Thyroid gland (tissue), 4 donors: ENCODE measurements at regions not wholly inside any gene's neighbourhood (a gene's known extent, or its start where the extent isn't known, plus 50 kb on each side); places are given as distances from the start of the nearest gene placed in this dataset.

Source experiments
- DNase-seq, 2 donors: peaks; one replicate each; pipeline ENCODE4 v3.0.0-alpha.2; 2019
- H3K27ac ChIP-seq, 3 donors: fragments of 200-600 bp; sonication (generic); 1 replicate in 2 of 3; 2 replicates in 1 of 3; pipeline ENCODE4 v1.5.1; 2016 to 2019; ENCODE audit warnings: mild to moderate bottlenecking in 1 of 3, moderate library complexity in 1 of 3
- H3K27me3 ChIP-seq: fragments of 200-600 bp; sonication (generic); one replicate; pipeline ENCODE4 v1.5.1; 2019
- H3K36me3 ChIP-seq, 2 donors: fragments of 200-600 bp; sonication (generic); one replicate each; pipeline ENCODE4 v1.5.1; 2016 to 2019
- H3K4me1 ChIP-seq, 2 donors: fragments of 200-600 bp; sonication (generic); one replicate each; pipeline ENCODE4 v1.5.1; 2017 to 2019
- H3K4me3 ChIP-seq, 3 donors: fragments of 200-600 bp; sonication (generic); replicated peaks in 1 of 3; 1 replicate in 2 of 3; 2 replicates in 1 of 3; pipeline ENCODE4 v1.5.1; 2016; ENCODE audit warnings: mild to moderate bottlenecking in 1 of 3
- H3K9me3 ChIP-seq: fragments of 200-600 bp; sonication (generic); one replicate; pipeline ENCODE4 v1.5.1; 2017
- POLR2A ChIP-seq, 2 donors: fragments of 450-650 bp; IDR thresholded peaks; one replicate each; pipeline ENCODE4 v1.6.1; 2017; ENCODE audit warnings: antibody characterized with exemption in 2 of 2, mild to moderate bottlenecking in 2 of 2, moderate library complexity in 1 of 2
- WGBS, 2 donors: methylation state at CpG; one replicate each; pipeline ENCODE4 v1.1.5; 2017; 5-methylcytosine and 5-hydroxymethylcytosine counted together
- intact Hi-C: fragments of 100-400 bp; cut with DNase I; formaldehyde crosslinking; loops from one replicate; pipeline ENCODE4 v1.15.1; 2023

DNA sequence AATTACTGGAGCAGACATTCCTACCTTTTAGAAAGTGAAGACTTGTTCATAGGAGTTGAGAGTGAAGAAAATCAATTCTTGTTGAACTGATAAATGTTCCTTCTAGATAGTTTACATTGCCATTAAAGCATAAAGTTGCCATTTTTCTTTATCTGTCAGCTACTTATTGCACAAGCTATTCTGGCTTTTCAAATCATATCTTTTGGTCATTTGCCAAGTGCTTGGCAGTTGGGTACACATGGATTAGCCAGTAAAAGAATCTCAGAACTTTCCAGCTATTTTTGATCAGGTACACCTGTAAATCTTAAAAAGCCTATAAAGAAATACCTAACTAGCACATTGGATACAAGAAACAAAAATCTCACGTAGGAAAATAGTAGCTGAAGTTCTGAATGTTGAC, 56.4 kb upstream of the PNPLA4 start:
- no peak overlapping the region for H3K27ac ChIP-seq
- H3K27me3 ChIP-seq, result no peaks in the 10 kb centered on the region
- intact Hi-C loops, result no loop called here
- WGBS, 2 donors, result 75 to 76% methylated on average over 1 of the region's 1 CpG
- no peak overlapping the region for H3K4me3 ChIP-seq
- H3K36me3 ChIP-seq, result no peaks in the 10 kb centered on the region
- no peak for TF ChIP-seq POLR2A (IDR thresholded peaks at IDR 0.05)
- no peaks in the 10 kb centered on the region for H3K9me3 ChIP-seq
- H3K4me1 ChIP-seq, result no peaks in the 10 kb centered on the region
- DNase-seq, result no peak
